Coronary artery (tissue), 2 donors: ENCODE measurements at regions not wholly inside any gene's neighbourhood (a gene's known extent, or its start where the extent isn't known, plus 50 kb on each side); places are given as distances from the start of the nearest gene placed in this dataset.

Experiments
- DNase-seq: peaks from one replicate; pipeline ENCODE4 v3.0.0-alpha.2; 2017; ENCODE audit warnings: low spot score
- H3K27ac ChIP-seq, 2 donors: fragments of 200-600 bp; sonication (generic); one replicate each; pipeline ENCODE4 v1.5.1; 2016 to 2019
- H3K4me3 ChIP-seq: fragments of 200-600 bp; sonication (generic); 2 replicates; pipeline ENCODE4 v1.5.1; 2016; ENCODE audit warnings: mild to moderate bottlenecking, moderate library complexity
- CTCF ChIP-seq: fragments of 200-600 bp; sonication (generic); IDR thresholded peaks from one replicate; pipeline ENCODE4 v1.5.1; 2019; ENCODE audit warnings: antibody characterized with exemption

- DNase-seq, result no peak
- Histone ChIP-seq H3K4me3 (no peak overlapping the region), H3K27ac (no peak overlapping the region)
- no peak for TF ChIP-seq CTCF
These were observed 50.2 kb upstream of the THBS1 start for GRCh38 chr15:39530480-39531342.
